Transverse colon (tissue), 4 donors: ENCODE measurements at regions not wholly inside any gene's neighbourhood (a gene's known extent, or its start where the extent isn't known, plus 50 kb on each side); places are given as distances from the start of the nearest gene placed in this dataset.

ENCODE experiments used
- EP300 ChIP-seq: sonication (generic); formaldehyde crosslinking; IDR thresholded peaks from one replicate; pipeline ENCODE4 v1.6.1; 2017; ENCODE audit warnings: antibody characterized with exemption, low read depth
- POLR2AphosphoS5 ChIP-seq, 3 donors: sonication (generic); formaldehyde crosslinking; IDR thresholded peaks; one replicate each; pipeline ENCODE4 v1.6.1; 2016; ENCODE audit warnings: antibody characterized with exemption in 3 of 3
- TF ChIP-seq, protein P1 (sequence below), 5 experiments: fragments of 200-600 bp in 3 of 5; fragments of 450-650 bp in 2 of 5; sonication (generic) in 3 of 5; IDR thresholded peaks; 1 replicate in 2 of 5; 2 replicates in 3 of 5; pipeline ENCODE4 v1.5.1; 2016 to 2017; ENCODE audit warnings: antibody characterized with exemption in 5 of 5, inconsistent platforms in 3 of 5, mild to moderate bottlenecking in 2 of 5, moderate library complexity in 1 of 5

DNA sequence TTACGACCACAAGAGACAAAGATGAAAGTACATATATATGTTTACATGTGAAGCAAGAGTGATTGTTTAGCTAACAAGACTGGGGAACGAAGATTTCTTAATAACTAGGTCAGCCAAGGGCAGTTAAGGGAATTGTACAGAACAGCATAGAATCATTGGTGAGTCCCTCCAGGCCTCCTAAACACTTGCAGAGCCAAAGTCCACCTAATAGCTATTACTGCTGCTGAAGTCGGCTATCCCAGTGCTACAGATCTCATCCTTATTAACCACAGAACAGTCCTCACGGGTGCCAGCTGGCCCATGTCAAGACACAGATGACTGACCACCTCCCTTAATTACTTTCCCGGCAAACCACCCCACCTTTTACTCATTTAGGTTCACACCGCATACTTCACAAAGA, 68.5 kb upstream of the OPCML start:
- TF ChIP-seq, protein P1, sequence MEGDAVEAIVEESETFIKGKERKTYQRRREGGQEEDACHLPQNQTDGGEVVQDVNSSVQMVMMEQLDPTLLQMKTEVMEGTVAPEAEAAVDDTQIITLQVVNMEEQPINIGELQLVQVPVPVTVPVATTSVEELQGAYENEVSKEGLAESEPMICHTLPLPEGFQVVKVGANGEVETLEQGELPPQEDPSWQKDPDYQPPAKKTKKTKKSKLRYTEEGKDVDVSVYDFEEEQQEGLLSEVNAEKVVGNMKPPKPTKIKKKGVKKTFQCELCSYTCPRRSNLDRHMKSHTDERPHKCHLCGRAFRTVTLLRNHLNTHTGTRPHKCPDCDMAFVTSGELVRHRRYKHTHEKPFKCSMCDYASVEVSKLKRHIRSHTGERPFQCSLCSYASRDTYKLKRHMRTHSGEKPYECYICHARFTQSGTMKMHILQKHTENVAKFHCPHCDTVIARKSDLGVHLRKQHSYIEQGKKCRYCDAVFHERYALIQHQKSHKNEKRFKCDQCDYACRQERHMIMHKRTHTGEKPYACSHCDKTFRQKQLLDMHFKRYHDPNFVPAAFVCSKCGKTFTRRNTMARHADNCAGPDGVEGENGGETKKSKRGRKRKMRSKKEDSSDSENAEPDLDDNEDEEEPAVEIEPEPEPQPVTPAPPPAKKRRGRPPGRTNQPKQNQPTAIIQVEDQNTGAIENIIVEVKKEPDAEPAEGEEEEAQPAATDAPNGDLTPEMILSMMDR (IDR thresholded peaks at IDR 0.05), result no peak
- TF ChIP-seq EP300 (no peak), POLR2AphosphoS5 (IDR thresholded peaks at IDR 0.05) (no peak)
